LoVo (cell line): ENCODE measurements at regions not wholly inside any gene's neighbourhood (a gene's known extent, or its start where the extent isn't known, plus 50 kb on each side); places are given as distances from the start of the nearest gene placed in this dataset.
"Not testable (repeated sequence)": the region's sequence is repeated elsewhere in the genome, so short reads cannot be mapped to it uniquely, and the experiment has no call there.

ENCODE experiments used
- DNase-seq: peaks from one replicate; pipeline ENCODE4 v3.0.0-alpha.2; 2016; ENCODE audit warnings: low spot score

DNA sequence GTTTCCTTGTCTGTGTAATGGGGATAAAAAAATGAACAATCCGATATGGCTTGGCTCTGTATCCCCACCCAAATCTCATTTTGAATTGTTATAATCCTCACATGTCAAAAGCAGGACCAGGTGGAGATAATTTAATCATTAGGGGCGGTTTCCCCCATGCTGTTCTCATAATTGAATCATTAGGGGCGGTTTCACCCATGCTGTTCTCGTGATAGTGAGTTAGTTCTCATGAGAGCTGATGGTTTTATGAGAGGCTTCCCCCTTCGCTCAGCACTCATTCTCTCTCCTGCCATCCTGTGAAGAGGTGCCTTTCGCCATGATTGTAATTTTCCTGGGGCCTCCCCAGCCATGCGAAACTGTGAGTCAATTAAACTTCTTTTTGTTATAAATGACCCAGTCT is 633.5 kb downstream of the RAPGEF2 start:
- no peak for DNase-seq

DNA sequence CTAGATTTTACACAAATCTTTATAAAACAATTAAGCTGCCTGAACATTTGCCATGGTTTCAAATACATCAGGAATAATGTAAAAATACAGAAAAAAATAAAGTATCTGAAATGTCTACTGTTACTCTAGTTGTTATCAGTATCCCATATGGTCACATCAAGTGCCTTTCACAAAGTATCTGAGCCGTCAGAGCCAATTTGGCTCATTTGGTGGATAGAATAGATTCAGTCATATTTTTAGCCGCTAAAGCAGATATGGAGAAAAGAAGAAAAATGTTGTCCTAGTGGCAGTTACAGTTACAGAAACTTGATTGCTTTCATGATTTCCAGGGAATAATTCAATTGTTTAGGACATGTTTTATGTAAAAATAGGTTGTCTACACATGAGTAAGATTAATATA is 641.1 kb downstream of the RAPGEF2 start:
- DNase-seq, result no peak

DNA sequence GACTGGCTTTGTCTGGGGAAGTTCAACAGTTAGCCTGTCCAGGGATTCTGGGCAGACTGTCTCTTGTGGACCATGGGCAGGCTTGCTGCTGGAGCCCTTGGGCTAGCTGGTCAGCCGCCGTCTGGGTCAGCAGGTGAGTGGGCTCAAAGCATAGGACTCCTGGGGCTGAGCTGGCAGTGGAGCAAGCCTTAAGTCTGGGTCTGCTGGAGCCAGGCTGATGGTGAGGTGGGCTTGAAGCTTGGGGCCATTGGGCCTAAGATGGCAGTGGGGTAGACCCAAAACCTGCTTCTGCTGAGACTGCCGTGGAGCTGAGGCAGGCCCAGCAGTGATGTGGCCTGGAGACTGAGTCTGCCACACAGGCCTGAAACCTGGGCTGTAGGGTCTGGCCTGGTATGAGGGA is 645.1 kb downstream of the RAPGEF2 start:
- DNase-seq, result no peak

DNA sequence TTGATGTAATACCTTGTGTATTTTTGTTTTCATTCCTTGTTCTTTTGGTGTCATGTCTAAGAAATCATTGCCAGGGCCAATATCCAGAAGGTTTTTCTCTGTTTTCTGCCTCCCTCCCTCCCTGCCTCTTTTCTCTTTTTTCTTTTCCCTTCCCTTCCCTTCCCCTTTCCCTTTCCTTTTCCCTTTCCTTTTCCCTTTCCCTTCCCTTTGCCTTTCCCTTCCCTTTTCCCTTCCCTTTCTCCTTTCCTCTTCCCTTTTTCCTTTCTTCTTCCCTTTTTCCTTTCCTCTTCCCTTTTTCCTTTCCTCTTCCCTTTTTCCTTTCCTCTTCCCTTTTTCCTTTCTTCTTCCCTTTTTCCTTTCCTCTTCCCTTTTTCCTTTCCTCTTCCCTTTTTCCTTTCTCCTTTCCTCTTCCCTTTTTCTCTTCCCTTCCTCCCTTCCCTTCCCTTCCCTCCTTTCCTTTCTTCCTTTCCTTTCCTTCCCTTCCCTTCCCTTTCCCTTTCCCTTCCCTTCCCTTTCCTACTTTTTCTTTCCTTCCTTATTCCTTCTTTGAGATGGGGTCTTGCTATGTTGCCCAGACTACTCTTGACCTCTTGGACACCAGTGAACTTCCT is 646.1 kb downstream of the RAPGEF2 start:
- no peak for DNase-seq

DNA sequence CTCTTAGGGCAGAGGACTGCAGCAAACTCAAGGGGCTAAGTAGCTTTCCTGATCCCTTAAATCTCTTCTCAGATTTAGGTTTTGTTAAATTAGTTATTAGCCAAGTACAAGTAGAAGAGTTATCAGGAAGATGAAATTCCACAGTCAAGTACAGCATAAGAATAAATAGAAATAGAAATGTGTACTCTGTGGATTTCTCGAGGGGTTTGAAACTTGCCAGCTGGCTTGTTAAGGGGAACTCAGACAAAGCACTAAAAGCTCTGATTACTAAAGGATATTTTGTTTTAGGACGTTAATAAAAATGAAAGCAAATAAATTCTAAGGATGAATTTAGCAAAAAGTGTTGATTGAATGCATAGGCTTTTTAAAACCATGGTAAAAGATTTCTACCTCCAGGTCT is 654.6 kb downstream of the RAPGEF2 start:
- DNase-seq, result no peak

DNA sequence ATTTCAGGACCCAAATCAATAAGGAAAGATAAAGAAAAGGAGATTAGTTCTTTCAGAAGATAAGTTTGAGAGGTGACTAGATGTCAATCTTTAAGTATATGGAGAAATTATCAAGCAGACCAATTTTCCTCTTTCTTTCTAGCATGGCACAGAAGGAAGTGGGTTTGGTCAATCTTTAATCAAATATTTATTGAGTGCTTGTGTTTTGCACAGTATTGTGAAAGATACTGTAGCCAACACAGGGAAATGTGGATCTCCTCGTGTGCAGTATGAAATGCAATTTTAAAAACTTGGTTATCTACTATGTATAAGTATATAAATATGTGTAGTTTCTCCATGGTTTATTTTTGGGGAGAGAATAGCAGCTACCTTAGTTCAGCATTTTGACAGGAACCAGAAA is 655.2 kb downstream of the RAPGEF2 start:
- no peak for DNase-seq

DNA sequence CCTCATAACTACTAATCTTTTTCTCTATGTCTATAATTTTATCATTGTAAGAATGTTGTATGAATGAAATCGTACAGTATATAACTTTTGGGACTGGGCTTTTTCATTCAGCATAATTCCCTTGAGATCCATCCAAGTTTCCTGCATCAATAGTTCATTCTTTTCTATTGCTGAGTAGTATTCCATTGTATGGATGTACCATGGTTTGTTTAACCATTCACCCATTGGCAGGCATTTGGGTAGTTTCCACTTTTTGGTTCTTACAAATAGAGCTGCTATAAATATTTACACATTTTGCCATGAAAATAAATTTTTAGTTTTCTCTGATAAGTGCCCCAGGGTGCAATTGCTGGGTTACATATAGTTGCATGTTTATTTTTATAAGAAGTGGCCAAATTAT is 659.8 kb downstream of the RAPGEF2 start:
- DNase-seq, result no peak

DNA sequence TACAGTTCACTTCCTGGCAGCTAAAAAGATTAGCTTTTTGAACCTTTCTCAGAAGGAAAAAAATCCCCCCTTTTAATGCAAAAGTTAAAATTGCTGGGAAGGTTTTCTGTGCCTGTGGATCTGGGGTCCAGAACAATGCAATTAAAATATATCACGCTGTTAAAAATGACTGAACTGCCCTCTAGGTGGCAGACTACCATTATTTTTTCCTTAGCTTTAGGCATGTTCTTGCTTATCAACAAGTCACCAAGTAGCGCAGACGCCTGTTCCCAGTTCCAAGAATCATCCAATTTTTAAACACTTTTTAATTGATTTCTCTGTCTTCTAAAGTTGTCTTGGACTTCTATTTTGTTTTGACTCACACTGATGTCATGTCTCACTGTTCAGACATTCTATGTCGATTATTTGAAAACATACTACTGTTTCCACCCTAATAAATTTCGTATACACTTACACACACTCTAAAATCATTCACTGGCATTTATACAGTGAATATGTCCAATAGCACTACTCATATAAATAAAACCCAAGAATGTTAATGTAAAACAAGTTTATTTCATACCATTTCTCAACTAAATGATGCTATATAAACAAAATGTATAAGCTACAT is 661.6 kb downstream of the RAPGEF2 start:
- peak; percentile 70 for DNase-seq

DNA sequence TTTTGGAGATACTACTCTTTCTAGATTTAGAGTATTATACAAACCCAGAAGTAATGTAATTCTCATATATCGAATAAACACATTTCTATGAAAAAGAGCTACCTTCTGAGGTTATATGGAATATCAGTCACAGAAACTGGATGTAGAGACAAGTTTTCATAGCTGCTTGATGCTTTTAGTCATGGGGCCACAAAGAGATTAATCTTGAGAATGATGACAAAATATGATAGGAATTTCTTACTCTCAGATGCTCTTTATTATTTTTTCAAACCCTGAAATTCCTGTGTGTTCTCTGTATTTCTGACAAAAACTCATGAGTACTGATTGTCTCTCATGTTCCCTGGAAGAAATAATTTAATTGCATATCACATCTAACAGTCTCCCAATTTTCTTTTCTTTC is 662.5 kb downstream of the RAPGEF2 start:
- DNase-seq, result peak; percentile 8

DNA sequence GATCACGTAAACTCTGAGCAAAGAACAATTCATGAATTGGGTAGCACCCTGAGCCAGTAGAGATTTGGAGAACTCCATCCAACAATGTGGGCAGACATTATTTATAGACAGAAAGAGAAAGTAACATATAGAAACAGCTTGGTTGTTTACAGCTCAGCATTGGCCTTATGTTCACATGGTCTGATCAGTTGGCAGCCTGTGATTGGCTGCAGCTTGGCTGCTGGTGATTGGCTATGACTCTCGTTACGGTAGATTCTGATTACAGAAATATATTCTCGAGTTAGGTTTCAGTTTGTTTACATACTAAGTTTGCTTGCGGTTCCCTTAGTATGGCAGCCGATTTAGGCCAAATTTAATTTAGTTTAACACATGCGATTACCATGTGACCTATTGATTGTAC is 663.4 kb downstream of the RAPGEF2 start:
- no peak for DNase-seq

DNA sequence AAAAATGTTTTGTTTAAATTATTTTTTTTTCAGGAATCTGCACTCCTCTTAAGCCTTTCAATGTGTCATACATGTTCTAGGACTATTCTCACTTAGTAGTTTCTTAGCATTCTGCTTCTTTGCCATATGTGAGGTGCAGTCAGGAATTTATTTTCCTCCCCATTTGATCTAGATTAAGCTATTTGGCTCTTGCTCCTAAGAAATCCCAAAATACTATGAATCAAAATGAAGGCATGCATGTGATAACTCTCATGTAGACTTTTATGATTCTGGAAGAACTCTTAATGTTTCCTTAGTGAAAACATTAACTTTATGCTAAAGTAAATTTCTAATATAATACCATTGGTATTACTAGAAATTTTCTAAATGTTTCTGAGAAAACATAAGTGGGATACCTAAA is 664.5 kb downstream of the RAPGEF2 start:
- no peak for DNase-seq

DNA sequence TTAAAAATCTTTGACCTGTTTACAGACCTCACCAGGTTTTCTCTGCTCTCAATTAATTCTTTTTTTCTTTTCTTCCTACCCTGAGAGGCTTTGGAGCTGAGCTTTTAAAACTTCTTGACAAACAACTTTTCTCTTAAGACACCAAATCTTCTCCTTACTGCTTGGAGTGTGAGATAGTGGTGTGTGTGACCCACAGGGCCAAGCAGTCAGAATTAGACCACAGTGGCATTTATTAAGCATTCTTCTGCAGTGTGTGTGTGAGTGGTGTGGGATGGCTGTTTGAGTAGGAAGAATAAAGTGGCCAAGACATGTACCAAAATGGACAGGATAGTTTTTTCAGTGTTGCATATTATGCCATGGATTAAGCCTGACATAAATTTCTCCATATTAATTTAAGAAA is 665.1 kb downstream of the RAPGEF2 start:
- no peak for DNase-seq

DNA sequence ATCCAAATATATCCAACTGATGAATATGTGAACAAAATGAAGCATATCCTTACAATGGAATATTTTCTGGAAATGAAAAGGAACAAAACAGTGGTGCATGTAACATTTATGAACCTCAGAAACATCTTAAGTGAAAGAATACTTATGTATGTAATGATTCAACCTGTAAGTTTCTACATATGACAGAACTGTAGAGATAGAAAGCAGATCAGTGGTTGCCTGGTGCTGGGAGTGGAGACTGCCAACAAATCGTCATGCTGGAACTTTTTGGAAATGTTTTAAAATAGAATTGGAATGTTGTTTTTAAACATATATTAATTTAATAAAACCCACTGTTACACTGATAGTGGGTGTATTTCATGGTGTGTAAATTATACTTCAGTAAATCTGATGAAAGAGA is 667.5 kb downstream of the RAPGEF2 start:
- no peak for DNase-seq

DNA sequence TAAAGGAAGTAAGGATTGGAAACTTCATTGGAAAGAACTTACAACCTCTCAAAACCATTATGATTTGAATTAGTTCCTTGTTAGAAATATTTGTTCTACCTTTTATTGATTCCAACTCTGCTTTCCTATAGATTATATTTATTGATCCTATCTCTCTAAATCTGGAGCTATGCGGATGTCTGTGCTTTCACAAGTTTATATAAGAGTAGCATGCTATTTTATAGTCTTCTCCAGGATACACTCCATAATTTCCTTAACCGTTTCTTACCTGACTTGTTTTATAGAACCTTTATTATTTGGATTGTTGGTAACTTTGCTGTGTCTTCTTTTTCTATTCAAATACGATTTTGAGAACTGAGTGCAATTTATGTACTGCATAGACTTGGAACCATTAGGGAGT is 668.1 kb downstream of the RAPGEF2 start:
- DNase-seq, result no peak

DNA sequence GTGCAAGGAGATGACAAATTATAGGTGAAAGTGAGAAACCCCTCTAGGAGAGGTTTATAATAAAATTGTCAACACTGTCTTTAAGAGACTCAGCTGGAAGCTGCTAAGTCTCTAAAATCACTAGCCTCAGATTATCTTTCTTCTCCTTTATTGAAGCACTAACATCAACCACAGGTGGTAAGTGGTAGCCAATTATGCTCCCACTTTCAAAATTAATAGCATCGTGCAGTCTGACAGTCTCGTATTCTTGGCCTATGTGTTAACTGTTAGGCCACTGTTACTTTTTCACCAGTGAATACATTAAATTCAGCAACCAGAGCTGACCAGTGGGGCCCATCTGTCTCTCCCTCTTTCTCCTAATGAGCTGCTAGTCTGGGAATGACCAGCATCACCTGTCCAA is 674.1 kb downstream of the RAPGEF2 start:
- no peak for DNase-seq

DNA sequence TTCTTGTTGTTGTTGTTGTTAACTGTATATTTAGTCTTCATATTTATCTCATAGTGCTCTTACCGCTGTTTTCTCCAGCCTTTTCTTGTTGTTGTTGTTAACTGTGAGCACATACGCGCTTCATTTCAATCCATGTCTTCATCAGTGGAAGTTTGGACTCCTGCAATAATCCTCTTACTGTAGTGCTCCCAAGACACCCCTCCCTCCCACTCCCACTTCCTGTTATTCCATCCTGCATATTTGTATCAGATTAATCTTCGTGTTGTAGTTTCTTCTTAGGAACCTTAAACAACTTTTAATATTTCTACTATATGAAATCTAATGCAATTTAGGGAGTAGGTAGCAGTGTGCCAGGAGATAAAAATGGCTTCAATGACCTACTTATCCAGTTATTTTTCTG is 674.8 kb downstream of the RAPGEF2 start:
- no peak for DNase-seq

DNA sequence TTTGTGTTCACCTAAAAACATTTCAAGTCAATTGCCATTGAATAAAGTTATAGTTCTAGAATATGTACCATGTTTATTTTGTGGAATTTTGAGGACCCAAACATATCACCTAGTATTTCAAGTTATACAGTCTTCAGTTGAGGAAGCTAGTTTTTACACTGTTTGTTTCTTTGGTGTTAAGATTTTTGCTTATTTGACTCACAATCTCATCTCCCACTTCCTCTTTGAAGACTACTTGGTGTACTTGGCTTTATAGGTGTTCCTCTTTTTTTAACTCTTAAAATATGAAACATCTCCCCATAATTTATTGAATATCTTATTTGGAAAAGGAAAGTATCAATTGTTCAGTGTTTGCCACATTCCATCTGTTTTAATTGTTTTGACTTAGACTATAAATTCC is 675.4 kb downstream of the RAPGEF2 start:
- no peak for DNase-seq

DNA sequence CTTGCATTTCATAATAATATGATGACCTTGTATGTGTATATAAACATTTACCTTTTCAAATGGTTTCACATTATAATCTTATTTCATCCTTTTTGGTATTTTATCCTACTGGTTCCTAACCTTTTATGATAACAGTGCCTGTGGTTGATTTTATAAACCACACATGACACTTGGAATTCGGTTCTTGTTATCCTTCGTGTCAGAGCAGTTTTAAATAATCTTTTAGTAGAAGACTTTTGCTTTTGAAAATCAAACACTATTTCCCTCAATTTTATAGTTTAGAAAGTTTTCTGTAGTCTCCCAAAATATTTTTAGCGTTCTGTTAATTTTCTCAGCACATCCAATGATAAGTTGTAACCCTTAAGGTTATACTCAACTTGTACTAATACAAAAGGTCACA is 676.8 kb downstream of the RAPGEF2 start:
- DNase-seq, result no peak

DNA sequence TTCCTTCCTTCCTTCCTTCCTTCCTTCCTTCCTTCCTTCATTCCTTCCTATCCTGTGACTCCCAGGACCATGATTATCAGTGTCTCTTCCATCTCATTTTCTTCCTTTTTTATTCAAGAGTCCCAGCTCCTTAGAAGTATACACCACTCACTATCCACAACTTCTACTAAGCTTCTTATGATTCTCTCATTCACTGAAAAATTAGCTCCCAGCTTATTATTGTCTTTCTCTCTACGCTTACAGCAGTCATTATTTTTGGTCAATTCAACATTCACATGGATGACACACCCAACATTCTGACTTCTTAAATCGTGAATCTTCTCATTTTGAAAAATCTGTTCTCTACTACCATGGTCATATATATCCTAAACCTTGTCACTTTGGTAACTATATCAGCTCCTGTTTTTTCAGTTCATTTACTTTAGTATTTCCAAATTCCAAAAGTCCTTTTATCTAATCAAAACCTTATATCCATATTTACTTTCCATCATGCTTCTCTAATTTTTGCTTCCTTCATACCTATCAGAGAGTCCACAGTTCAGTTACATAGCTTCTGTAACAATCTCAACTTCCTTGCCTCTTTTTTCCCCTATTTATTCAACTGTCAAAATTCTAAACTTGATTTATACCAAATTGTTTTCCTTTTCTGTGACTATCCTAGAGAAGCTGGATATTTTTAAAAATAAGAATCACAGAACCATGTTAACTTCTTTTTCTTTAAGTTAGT is 677.5 kb downstream of the RAPGEF2 start:
- DNase-seq, result no peak

DNA sequence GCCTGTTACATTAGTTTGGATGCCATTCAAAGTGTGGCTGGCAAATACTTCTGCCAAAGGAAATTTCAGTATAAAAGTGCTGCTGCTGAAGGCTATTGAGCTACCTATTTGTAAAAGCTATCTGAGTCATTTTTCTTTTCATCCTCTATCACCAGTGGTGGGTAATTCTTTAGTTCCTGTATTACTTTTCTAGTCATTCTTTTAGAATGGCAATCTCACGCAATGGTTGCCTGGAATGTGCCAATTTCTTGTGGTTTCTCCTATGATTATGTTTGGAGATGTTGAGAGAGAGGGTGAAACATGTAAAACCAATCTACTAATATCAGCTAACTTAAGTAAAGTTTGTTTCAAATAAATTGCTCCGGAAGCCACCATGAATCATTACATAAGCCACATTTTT is 685.0 kb downstream of the RAPGEF2 start:
- no peak for DNase-seq

DNA sequence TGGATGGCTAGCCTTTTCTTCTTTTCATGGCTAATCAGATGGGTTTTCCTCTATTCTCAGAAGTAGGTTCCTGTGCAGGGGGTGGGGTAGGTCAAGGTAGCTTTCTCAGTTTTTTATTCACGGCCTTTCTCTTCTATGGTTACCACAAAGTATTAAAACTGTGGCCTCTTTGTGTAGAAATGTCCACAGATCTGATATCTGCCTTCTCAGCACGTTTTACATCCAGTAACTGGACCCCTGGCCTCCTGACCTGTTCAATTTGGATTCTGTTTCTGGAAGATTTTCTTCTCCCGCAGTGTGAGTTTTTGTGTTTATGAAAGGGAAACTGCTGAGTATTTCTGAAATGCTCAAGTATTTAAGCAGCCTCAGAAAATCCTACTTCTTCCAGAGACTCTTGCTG is 688.5 kb downstream of the RAPGEF2 start:
- no peak for DNase-seq

DNA sequence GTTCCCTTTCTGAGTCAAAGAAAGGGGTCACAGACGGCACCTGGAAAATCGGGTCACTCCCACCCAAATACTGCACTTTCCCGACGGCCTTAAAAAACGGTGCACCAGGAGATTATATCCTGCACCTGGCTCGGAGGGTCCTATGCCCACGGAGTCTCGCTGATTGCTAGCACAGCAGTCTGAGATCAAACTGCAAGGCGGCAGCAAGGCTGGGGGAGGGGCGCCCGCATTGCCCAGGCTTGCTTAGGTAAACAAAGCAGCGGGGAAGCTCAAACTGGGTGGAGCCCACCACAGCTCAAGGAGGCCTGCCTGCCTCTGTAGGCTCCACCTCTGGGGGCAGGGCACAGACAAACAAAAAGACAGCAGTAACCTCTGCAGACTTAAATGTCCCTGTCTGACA is 701.7 kb downstream of the RAPGEF2 start:
- not testable (repeated sequence) for DNase-seq

DNA sequence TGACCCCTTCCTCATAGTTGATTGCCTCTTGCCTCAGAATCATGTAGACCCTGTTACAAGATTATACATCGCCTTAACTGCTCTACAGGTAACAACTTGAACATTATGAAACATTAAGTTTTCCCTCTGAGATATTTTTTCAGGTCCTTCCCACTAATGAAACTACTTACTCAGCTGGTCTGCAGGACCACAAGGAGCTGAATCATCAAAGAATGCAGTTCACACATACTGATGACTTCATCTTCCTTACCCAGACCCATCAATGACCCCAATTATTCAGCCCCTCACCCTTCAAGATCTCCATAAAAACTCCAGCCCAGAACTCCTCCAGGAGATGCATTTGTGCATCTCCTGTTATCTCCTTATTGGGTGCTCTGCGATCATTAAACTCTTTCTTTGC is 720.9 kb downstream of the RAPGEF2 start:
- DNase-seq, result peak; percentile 10

DNA sequence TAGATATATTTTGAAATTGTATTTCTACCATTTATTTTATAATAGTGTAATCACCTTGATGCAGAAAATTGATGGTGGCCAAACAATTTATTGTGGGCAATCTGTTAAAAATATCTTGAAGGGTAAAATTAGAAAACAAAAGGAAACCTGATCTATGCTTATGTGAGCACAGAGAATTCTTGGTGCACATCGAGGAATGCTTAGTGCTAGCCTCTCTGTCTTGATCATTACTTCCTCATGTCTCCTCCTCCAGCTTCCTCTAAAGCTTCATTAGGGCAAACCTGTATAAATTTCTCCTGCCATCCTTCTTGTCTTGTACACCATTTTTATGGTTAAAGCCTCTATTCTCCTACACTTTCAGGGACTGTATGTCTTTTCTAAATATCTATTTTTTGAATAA is 725.8 kb downstream of the RAPGEF2 start:
- no peak for DNase-seq
